ENCODE measurements at regions not wholly inside any gene's neighbourhood (a gene's known extent, or its start where the extent isn't known, plus 50 kb on each side); places are given as distances from the start of the nearest gene placed in this dataset.

DNA sequence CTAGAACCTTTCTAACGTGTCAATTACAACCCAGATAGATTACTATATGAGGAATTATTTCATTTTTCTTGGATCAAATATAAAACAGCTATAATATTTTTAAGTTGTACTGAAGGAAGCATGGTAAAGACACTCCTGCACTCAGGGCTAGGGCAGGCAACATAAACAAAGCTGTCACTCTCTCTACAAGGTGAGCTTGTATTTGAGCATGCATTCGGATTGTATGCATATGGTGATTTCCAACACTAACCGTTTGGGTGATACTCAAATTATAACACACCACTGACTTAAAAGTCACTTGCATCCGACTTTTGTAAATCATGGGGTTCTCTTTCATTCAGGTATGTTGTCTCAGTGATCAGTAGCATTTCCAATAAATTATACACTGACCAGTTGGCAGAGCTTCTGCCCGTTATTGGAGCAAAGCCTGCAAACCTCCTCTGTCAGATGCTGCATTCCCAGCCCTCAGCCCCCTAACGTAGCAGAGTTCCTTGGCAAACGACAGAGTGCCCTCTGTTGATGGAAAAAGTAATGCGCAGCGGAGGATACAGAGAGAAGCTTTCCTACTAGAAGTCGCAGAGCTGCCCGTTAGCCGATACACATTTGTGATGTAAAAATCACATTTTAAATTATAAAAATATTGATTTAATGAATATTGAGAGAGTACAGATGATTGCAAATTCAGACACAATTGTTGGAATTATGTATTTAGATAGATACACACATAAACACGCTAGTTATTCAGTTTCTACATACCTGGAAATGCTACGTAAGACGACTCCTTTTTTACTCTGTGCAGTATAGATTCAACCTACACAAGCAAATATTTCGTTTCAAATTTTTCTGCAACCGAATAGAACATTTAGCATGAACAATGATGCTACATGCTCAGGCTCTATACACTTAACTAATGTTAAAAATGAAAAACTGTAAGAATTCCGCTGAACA, 173.9 kb upstream of the SP4 start:
- DNase-seq (ENCODE audit: insufficient read length, low spot score) = peak; percentile 16
- FAIRE-seq = peak; percentile 95
- TF ChIP-seq POLR2A (IDR thresholded peaks at IDR 0.05; ENCODE audit: low read depth, low read length) = no peak

- TF ChIP-seq POLR2A (IDR thresholded peaks at IDR 0.05; ENCODE audit: low read depth, low read length) = no peak
- DNase-seq (ENCODE audit: insufficient read length, low spot score) (no peak), FAIRE-seq (no peak)
Observed at GRCh38 chr7:21256310-21256877, 171.5 kb upstream of the SP4 start.

GRCh38 chr7:21260939-21261338, 166.9 kb upstream of the SP4 start:
- no peak for DNase-seq (ENCODE audit: insufficient read length, low spot score)
- no peak for FAIRE-seq
- TF ChIP-seq POLR2A (IDR thresholded peaks at IDR 0.05; ENCODE audit: low read depth, low read length) = no peak

DNA sequence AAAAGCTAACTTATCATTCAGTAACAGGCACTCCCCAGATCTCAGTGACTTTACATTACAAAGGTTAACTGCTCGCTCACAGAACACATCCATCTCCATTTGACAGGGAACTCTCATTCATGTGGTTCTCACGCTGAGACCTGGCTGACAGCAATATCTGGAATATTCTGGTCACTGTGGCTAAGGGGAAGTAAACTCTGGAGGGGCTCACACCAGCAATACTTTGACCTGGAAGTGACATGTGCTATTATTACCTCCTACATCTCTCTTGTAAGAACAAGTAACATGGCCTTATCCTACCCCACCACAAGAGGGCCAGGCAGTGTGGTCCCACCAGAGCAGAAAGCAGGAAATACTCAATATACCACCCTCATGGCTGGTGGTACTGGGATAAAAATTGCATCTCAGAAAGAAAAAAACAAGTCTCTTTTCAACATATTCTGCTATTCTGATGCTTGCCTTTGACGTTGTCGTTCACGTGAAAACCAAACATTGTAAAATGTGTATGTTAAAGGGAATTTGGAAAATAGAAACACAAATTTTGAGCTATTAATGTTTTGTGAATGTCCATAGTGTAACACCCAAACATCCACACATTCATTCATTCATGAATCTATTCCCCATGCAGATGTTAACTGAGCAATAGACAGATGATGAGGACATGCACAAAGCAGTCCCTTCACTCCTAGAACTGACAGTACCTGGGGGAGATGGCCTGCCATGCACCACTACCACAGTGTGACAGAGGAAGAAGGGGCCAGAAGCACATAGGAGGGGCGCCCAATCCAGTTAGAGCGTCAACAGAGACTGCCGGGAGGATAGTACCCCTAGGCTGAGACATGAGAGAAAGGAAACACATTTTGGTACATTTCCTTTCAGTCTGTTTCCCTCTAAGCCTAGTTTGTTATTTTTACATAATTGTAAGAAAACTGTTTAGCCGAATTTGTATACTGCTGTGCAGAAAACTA, 166.0 kb upstream of the SP4 start:
- FAIRE-seq = no peak
- TF ChIP-seq POLR2A (IDR thresholded peaks at IDR 0.05; ENCODE audit: low read depth, low read length) = no peak
- peak; percentile 19 for DNase-seq (ENCODE audit: insufficient read length, low spot score)

DNA sequence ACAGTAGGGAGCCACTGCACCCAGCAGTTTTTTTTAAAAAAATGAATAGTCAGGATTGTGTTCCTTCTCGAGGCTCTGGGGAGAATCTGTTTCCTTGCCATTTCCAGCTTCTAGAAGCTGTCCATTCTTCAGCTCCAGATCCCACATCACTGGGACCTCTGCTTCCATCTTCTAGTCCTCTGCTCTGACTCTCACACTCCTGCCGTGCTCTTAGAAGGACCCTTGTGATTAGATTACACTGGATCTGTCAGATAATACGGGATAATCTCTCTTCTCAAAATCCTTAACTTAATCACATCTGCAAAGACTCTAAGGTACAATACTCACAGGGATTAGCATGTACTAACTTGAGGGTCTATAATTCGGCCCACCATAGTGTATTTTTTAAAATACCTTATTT, 158.9 kb upstream of the SP4 start:
- TF ChIP-seq POLR2A (IDR thresholded peaks at IDR 0.05; ENCODE audit: low read depth, low read length) = no peak
- DNase-seq (ENCODE audit: insufficient read length, low spot score) (no peak), FAIRE-seq (no peak)

DNA sequence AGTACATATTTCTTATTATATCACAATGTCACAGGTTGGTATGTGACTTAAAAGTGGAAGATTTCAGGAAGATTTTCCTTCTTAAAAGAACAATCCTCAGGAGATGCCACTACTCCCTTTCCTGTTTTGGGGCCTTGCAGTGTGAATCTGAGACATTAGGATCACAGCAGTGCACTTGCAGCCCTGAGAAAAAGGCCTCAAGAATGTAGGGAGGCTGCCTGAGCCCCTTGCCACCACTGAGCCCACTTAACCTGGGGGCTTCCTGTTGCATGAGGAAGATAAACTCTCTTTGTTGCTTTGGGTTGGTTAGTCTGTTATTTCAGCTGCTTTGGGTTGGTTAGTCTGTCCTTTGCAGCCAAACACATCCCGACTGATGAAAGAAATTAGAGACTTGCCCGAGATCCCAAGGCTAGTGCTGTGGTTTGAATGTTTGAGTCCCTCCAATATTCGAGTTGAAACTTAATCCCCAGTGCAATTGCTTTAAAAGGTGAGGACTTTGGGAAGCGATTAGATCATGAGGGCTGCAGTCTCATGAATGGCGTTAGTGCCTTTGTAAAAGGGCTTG, 151.3 kb upstream of the SP4 start:
- no peak for TF ChIP-seq POLR2A (IDR thresholded peaks at IDR 0.05; ENCODE audit: low read depth, low read length)
- DNase-seq (ENCODE audit: insufficient read length, low spot score) (no peak), FAIRE-seq (no peak)

GRCh38 chr7:21278944-21279343, 148.9 kb upstream of the SP4 start:
- FAIRE-seq (no peak), DNase-seq (ENCODE audit: insufficient read length, low spot score) (no peak)
- TF ChIP-seq POLR2A (IDR thresholded peaks at IDR 0.05; ENCODE audit: low read depth, low read length) = no peak

DNA sequence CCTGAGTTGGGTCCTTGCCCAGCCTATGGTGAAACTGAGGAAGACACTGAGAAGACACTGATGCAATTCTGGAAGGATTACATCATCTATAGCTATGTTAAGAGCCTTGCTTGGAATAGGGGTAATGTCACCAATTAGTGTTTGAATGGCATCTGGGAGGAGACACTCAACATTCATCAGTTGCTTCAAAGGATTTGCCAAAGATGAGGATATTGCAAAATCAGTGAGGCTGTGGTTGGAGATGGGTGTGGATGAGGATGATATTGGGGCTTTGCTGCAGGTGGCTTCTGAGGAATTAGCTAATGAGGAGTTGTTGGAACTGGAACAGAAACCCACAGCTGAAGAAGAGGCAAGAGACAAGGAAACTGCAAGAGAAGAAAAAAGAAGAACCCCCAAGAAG, 146.7 kb upstream of the SP4 start:
- FAIRE-seq (no peak), DNase-seq (ENCODE audit: insufficient read length, low spot score) (no peak)
- no peak for TF ChIP-seq POLR2A (IDR thresholded peaks at IDR 0.05; ENCODE audit: low read depth, low read length)

GRCh38 chr7:21293771-21294170, 134.1 kb upstream of the SP4 start:
- DNase-seq (ENCODE audit: insufficient read length, low spot score) (no peak), FAIRE-seq (no peak)

DNA sequence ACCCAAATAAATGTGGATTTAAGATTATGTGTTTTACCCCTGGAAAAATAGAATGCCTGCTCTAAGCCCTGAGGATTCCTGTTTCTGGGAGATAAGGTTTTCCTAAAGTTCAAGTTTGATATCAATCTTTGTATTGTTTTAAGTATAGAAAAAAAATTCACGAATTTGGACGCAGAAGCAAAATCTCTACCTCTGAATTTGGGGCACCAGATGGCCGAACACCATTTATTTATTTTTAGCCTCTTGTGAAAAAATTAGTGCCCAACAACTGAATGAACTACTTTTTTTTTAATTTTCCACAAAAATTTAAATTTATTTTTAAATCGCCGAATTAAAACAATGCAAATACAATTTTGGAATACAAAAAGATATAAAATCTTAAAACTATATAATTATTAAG, 128.1 kb upstream of the SP4 start:
- DNase-seq (ENCODE audit: insufficient read length, low spot score) (no peak), FAIRE-seq (no peak)
- no peak for TF ChIP-seq POLR2A (IDR thresholded peaks at IDR 0.05; ENCODE audit: low read depth, low read length)

More at GRCh38 chr7:21293771-21294170, 134.1 kb upstream of the SP4 start:
- no peak for TF ChIP-seq POLR2A (IDR thresholded peaks at IDR 0.05; ENCODE audit: low read depth, low read length)

GRCh38 chr7:21300692-21301091, 127.2 kb upstream of the SP4 start:
- DNase-seq (ENCODE audit: insufficient read length, low spot score) (no peak), FAIRE-seq (no peak)
- TF ChIP-seq POLR2A (IDR thresholded peaks at IDR 0.05; ENCODE audit: low read depth, low read length) = no peak

DNA sequence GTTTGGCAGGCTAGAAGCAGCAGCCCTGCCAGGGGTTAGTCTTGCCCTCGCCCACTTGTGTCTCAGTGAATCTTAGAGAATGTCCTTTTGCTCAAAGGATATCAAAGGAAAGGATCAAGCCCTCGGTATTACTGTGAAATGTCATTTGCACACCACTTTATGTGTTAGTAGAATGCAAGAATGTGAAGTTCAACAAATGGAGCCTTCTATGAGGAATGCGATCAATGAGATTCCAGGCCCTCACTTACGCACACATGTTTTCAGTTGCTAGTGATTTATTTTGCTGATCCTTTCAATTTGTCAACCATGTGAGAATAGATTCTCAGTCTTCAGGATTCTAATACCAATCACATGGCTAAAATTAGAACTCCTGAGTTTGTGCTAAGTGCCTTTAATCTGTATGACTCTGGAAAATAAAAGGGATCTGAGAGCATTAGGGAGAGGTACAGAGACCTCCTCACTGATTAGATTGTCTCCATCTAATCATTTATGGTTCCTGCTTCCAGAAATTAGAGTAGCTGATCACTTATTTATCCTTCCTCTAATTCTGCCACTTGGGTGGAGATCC, 123.0 kb upstream of the SP4 start:
- no peak for FAIRE-seq
- TF ChIP-seq POLR2A (IDR thresholded peaks at IDR 0.05; ENCODE audit: low read depth, low read length) = no peak
- no peak for DNase-seq (ENCODE audit: insufficient read length, low spot score)

- DNase-seq (ENCODE audit: insufficient read length, low spot score) (no peak), FAIRE-seq (no peak)
- no peak for TF ChIP-seq POLR2A (IDR thresholded peaks at IDR 0.05; ENCODE audit: low read depth, low read length)
Observed at GRCh38 chr7:21305455-21306235, 122.2 kb upstream of the SP4 start.
